SK-N-SH treated with all-trans-retinoic acid at 6 μM for 48 hours (cell line): ENCODE measurements at regions not wholly inside any gene's neighbourhood (a gene's known extent, or its start where the extent isn't known, plus 50 kb on each side); places are given as distances from the start of the nearest gene placed in this dataset.

Experiments used
- ATAC-seq: fragments of 200-7000 bp; cut with Tn5 transposase; 3 replicates; pipeline ENCODE4 v1.9.1; 2020; ENCODE audit warnings: mild to moderate bottlenecking, moderate library complexity
- ARNTL ChIP-seq: fragments of 450-650 bp; formaldehyde crosslinking; IDR thresholded peaks from 2 replicates; pipeline ENCODE4 v1.5.0; 2020; ENCODE audit warnings: low read depth, mild to moderate bottlenecking, moderate library complexity, borderline replicate concordance
- BACH2 ChIP-seq: fragments of 250-450 bp; sonication (Bioruptor Pico); IDR thresholded peaks from 2 replicates; pipeline ENCODE4 v1.9.0; 2021; ENCODE audit warnings: mild to moderate bottlenecking, borderline replicate concordance
- CSDC2 ChIP-seq: fragments of 250-450 bp; sonication (Bioruptor Pico); IDR thresholded peaks from 2 replicates; pipeline ENCODE4 v1.5.0; 2020; ENCODE audit warnings: mild to moderate bottlenecking, moderate library complexity
- ESRRG ChIP-seq: fragments of 250-450 bp; sonication (Bioruptor Pico); IDR thresholded peaks from 2 replicates; pipeline ENCODE4 v1.6.1; 2021; ENCODE audit warnings: mild to moderate bottlenecking
- GLIS3 ChIP-seq: fragments of 250-450 bp; sonication (Bioruptor Pico); IDR thresholded peaks from 2 replicates; pipeline ENCODE4 v1.5.0; 2020; ENCODE audit warnings: mild to moderate bottlenecking, moderate library complexity
- ISL1 ChIP-seq: fragments of 250-450 bp; sonication (Bioruptor Pico); IDR thresholded peaks from 2 replicates; pipeline ENCODE4 v2.1.2; 2022; ENCODE audit warnings: mild to moderate bottlenecking, moderate library complexity
- OSR1 ChIP-seq: fragments of 250-450 bp; sonication (Bioruptor Pico); IDR thresholded peaks from 2 replicates; pipeline ENCODE4 v1.8.0; 2022; ENCODE audit warnings: moderate library complexity, mild to moderate bottlenecking, inconsistent platforms
- RARB ChIP-seq: fragments of 250-450 bp; sonication (Bioruptor Pico); IDR thresholded peaks from 2 replicates; pipeline ENCODE4 v1.8.0; 2021; ENCODE audit warnings: mild to moderate bottlenecking, moderate library complexity
- SNAI2 ChIP-seq: fragments of 250-450 bp; sonication (Bioruptor Pico); IDR thresholded peaks from 2 replicates; pipeline ENCODE4 v1.5.0; 2020; ENCODE audit warnings: mild to moderate bottlenecking, moderate library complexity
- TCF4 ChIP-seq: fragments of 250-450 bp; sonication (Bioruptor Pico); IDR thresholded peaks from 2 replicates; pipeline ENCODE4 v1.8.0; 2021; ENCODE audit warnings: mild to moderate bottlenecking, moderate library complexity, borderline replicate concordance
- TOX ChIP-seq: fragments of 250-450 bp; sonication (Bioruptor Pico); IDR thresholded peaks from 2 replicates; pipeline ENCODE4 v1.8.0; 2021; ENCODE audit warnings: mild to moderate bottlenecking, moderate library complexity, borderline replicate concordance
- ZC3H10 ChIP-seq: fragments of 250-450 bp; sonication (Bioruptor Pico); IDR thresholded peaks from 2 replicates; pipeline ENCODE4 v1.5.1; 2021; ENCODE audit warnings: mild to moderate bottlenecking, moderate library complexity
- ZFP3 ChIP-seq: fragments of 250-450 bp; sonication (Bioruptor Pico); IDR thresholded peaks from 2 replicates; pipeline ENCODE4 v1.5.0; 2020; ENCODE audit warnings: mild to moderate bottlenecking, moderate library complexity
- ZFP30 ChIP-seq: fragments of 450-650 bp; formaldehyde crosslinking; IDR thresholded peaks from 2 replicates; pipeline ENCODE4 v1.5.0; 2022; ENCODE audit warnings: mild to moderate bottlenecking, moderate library complexity
- ZNF565 ChIP-seq: fragments of 450-650 bp; formaldehyde crosslinking; conservative IDR thresholded peaks from 2 replicates; pipeline ENCODE4 v1.5.0; 2020; ENCODE audit warnings: low read depth, mild to moderate bottlenecking, moderate library complexity
- ZNF70 ChIP-seq: fragments of 450-650 bp; formaldehyde crosslinking; IDR thresholded peaks from 2 replicates; pipeline ENCODE4 v1.5.0; 2020; ENCODE audit warnings: mild to moderate bottlenecking, moderate library complexity
- ZNF8 ChIP-seq: fragments of 450-650 bp; formaldehyde crosslinking; IDR thresholded peaks from 2 replicates; pipeline ENCODE4 v1.5.0; 2020; ENCODE audit warnings: mild to moderate bottlenecking, moderate library complexity
- TF ChIP-seq, protein P1 (sequence below): fragments of 250-450 bp; sonication (Bioruptor Pico); IDR thresholded peaks from 2 replicates; pipeline ENCODE4 v1.5.0; 2020; ENCODE audit warnings: mild to moderate bottlenecking, moderate library complexity
- TF ChIP-seq, protein P2 (sequence below): fragments of 250-450 bp; sonication (Bioruptor Pico); IDR thresholded peaks from 2 replicates; pipeline ENCODE4 v1.8.0; 2021; ENCODE audit warnings: low read depth, mild to moderate bottlenecking, moderate library complexity, borderline replicate concordance
- TF ChIP-seq, protein P3 (sequence below): fragments of 250-450 bp; sonication (Bioruptor Pico); IDR thresholded peaks from 2 replicates; pipeline ENCODE4 v1.8.0; 2020; ENCODE audit warnings: mild to moderate bottlenecking, moderate library complexity, borderline replicate concordance
- TF ChIP-seq, protein P4 (sequence below): fragments of 250-450 bp; sonication (Bioruptor Pico); IDR thresholded peaks from 2 replicates; pipeline ENCODE4 v1.5.1; 2020; ENCODE audit warnings: low read depth, mild to moderate bottlenecking, moderate library complexity
- TF ChIP-seq, protein P5 (sequence below): fragments of 250-450 bp; sonication (Bioruptor Pico); IDR thresholded peaks from 2 replicates; pipeline ENCODE4 v1.5.1; 2021; ENCODE audit warnings: mild to moderate bottlenecking, moderate library complexity

DNA sequence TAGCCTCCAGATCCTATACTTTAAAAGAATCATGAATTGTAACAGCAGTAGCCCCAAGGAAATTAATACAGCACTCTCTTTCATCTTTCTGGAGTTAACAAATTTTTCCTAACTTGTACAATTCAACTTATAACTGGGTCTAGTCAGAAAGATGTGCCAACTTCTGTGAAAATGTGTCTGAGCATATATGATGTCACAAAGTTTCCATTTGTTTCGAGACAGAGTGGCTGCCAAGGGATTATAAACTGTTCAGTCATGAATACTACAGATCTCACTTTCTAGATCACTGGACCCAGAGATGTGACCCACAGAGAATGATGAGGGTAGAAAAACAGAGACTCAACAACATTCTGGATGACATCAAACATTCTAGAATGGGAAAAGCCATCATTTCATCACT, 249.2 kb upstream of the PHF14 start:
- no peak for ATAC-seq
- TF ChIP-seq TCF4 = no peak
- TF ChIP-seq ZNF565 (CRISPR knock-in tag) = no peak
- TF ChIP-seq ZNF8 = no peak
- no peak for TF ChIP-seq TOX (CRISPR knock-in tag)
- TF ChIP-seq SNAI2 (CRISPR knock-in tag) = no peak
- TF ChIP-seq ZNF70 (CRISPR knock-in tag) = no peak
- TF ChIP-seq, protein P1, sequence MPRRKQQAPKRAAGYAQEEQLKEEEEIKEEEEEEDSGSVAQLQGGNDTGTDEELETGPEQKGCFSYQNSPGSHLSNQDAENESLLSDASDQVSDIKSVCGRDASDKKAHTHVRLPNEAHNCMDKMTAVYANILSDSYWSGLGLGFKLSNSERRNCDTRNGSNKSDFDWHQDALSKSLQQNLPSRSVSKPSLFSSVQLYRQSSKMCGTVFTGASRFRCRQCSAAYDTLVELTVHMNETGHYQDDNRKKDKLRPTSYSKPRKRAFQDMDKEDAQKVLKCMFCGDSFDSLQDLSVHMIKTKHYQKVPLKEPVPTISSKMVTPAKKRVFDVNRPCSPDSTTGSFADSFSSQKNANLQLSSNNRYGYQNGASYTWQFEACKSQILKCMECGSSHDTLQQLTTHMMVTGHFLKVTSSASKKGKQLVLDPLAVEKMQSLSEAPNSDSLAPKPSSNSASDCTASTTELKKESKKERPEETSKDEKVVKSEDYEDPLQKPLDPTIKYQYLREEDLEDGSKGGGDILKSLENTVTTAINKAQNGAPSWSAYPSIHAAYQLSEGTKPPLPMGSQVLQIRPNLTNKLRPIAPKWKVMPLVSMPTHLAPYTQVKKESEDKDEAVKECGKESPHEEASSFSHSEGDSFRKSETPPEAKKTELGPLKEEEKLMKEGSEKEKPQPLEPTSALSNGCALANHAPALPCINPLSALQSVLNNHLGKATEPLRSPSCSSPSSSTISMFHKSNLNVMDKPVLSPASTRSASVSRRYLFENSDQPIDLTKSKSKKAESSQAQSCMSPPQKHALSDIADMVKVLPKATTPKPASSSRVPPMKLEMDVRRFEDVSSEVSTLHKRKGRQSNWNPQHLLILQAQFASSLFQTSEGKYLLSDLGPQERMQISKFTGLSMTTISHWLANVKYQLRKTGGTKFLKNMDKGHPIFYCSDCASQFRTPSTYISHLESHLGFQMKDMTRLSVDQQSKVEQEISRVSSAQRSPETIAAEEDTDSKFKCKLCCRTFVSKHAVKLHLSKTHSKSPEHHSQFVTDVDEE (CRISPR knock-in tag) = no peak
- TF ChIP-seq ZFP3 (CRISPR knock-in tag) = no peak
- no peak for TF ChIP-seq ESRRG (CRISPR knock-in tag)
- no peak for TF ChIP-seq OSR1 (CRISPR knock-in tag)
- TF ChIP-seq RARB (CRISPR knock-in tag) = no peak
- TF ChIP-seq, protein P2, sequence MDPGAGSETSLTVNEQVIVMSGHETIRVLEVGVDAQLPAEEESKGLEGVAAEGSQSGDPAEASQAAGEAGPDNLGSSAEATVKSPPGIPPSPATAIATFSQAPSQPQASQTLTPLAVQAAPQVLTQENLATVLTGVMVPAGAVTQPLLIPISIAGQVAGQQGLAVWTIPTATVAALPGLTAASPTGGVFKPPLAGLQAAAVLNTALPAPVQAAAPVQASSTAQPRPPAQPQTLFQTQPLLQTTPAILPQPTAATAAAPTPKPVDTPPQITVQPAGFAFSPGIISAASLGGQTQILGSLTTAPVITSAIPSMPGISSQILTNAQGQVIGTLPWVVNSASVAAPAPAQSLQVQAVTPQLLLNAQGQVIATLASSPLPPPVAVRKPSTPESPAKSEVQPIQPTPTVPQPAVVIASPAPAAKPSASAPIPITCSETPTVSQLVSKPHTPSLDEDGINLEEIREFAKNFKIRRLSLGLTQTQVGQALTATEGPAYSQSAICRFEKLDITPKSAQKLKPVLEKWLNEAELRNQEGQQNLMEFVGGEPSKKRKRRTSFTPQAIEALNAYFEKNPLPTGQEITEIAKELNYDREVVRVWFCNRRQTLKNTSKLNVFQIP (CRISPR knock-in tag) = no peak
- TF ChIP-seq, protein P3, sequence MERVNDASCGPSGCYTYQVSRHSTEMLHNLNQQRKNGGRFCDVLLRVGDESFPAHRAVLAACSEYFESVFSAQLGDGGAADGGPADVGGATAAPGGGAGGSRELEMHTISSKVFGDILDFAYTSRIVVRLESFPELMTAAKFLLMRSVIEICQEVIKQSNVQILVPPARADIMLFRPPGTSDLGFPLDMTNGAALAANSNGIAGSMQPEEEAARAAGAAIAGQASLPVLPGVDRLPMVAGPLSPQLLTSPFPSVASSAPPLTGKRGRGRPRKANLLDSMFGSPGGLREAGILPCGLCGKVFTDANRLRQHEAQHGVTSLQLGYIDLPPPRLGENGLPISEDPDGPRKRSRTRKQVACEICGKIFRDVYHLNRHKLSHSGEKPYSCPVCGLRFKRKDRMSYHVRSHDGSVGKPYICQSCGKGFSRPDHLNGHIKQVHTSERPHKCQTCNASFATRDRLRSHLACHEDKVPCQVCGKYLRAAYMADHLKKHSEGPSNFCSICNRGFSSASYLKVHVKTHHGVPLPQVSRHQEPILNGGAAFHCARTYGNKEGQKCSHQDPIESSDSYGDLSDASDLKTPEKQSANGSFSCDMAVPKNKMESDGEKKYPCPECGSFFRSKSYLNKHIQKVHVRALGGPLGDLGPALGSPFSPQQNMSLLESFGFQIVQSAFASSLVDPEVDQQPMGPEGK (CRISPR knock-in tag) = no peak
- TF ChIP-seq, protein P4, sequence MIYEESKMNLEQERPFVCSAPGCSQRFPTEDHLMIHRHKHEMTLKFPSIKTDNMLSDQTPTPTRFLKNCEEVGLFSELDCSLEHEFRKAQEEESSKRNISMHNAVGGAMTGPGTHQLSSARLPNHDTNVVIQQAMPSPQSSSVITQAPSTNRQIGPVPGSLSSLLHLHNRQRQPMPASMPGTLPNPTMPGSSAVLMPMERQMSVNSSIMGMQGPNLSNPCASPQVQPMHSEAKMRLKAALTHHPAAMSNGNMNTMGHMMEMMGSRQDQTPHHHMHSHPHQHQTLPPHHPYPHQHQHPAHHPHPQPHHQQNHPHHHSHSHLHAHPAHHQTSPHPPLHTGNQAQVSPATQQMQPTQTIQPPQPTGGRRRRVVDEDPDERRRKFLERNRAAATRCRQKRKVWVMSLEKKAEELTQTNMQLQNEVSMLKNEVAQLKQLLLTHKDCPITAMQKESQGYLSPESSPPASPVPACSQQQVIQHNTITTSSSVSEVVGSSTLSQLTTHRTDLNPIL (CRISPR knock-in tag) = no peak
- no peak for TF ChIP-seq ARNTL

DNA sequence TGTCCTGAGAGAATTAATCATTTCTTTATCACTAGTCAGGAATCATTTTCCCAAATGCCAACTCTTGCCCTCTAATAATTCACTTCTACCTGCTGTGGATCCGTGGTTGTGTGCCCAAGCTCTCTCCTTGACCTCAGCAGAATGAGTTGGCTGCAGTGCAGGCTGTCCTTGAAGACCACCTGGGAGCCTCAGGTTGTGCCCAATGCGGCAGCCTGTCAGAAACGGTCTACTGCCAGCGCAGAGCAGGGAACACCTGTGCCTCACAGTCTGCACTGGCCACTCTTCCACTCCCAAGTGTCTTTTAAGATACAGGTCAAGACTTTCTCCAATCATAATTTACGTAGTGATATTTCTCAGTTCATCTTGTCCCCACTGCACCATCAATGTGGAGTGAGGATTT, 246.0 kb upstream of the PHF14 start:
- no peak for ATAC-seq

More for the DNA sequence above, 246.0 kb upstream of the PHF14 start:
- TF ChIP-seq CSDC2 (CRISPR knock-in tag) (no peak), BACH2 (CRISPR knock-in tag) (no peak), ZC3H10 (no peak), ZFP3 (CRISPR knock-in tag) (no peak), SNAI2 (CRISPR knock-in tag) (no peak), ARNTL (no peak), ZNF70 (CRISPR knock-in tag) (no peak), ZNF565 (CRISPR knock-in tag) (no peak), ESRRG (CRISPR knock-in tag) (no peak), TOX (CRISPR knock-in tag) (no peak), ISL1 (CRISPR knock-in tag) (no peak), GLIS3 (CRISPR knock-in tag) (no peak), RARB (CRISPR knock-in tag) (no peak), ZFP30 (no peak)
- TF ChIP-seq, protein P4 (CRISPR knock-in tag) = no peak
- TF ChIP-seq, protein P3 (CRISPR knock-in tag) = no peak
- TF ChIP-seq, protein P5, sequence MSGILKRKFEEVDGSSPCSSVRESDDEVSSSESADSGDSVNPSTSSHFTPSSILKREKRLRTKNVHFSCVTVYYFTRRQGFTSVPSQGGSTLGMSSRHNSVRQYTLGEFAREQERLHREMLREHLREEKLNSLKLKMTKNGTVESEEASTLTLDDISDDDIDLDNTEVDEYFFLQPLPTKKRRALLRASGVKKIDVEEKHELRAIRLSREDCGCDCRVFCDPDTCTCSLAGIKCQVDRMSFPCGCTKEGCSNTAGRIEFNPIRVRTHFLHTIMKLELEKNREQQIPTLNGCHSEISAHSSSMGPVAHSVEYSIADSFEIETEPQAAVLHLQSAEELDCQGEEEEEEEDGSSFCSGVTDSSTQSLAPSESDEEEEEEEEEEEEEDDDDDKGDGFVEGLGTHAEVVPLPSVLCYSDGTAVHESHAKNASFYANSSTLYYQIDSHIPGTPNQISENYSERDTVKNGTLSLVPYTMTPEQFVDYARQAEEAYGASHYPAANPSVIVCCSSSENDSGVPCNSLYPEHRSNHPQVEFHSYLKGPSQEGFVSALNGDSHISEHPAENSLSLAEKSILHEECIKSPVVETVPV (CRISPR knock-in tag) = no peak
- TF ChIP-seq, protein P1 (CRISPR knock-in tag) = no peak
